ENCODE measurements at regions not wholly inside any gene's neighbourhood (a gene's known extent, or its start where the extent isn't known, plus 50 kb on each side); places are given as distances from the start of the nearest gene placed in this dataset.

- Mint-ChIP-seq H3K4me1 (ENCODE audit: insufficient read depth, unreplicated experiment) (no peaks in the 10 kb centered on the region), H3K27me3 (ENCODE audit: insufficient read depth, unreplicated experiment) (peaks cover 93% of the 10 kb centered on the region), H3K27ac (ENCODE audit: low read depth, unreplicated experiment) (no peak overlapping the region), H3K36me3 (ENCODE audit: insufficient read depth, unreplicated experiment) (no peaks in the 10 kb centered on the region), H3K4me3 (ENCODE audit: unreplicated experiment) (no peak overlapping the region), H3K9me3 (ENCODE audit: unreplicated experiment) (no peaks in the 10 kb centered on the region)
- CTCF ChIA-PET = no interaction called here
- intact Hi-C loops (cut with micrococcal nuclease) = no loop called here
- POLR2A ChIA-PET = no interaction called here
- DNase-seq (ENCODE audit: unreplicated experiment) = no peak
- no TSS peak for BruUV-seq (replicated peaks)
- TF ChIP-seq CTCF (IDR thresholded peaks at IDR 0.05; ENCODE audit: unreplicated experiment) = no peak
These were observed 409.6 kb upstream of the MDFIC2 start for GRCh38 chr3:70722018-70722417.

GRCh38 chr3:70716832-70717231 lies 404.4 kb upstream of the MDFIC2 start:
- H3K27ac Mint-ChIP-seq (ENCODE audit: low read depth, unreplicated experiment) = no peak overlapping the region
- CTCF ChIA-PET = interaction anchor here (0.5 to 1.5 kb wide), 17 partner anchors 9 to 950 kb away, joined by 3 to 5 read pairs (median 3); no protein-coding TSS in a partner anchor
- peaks cover 77% of the 10 kb centered on the region for H3K27me3 Mint-ChIP-seq (ENCODE audit: insufficient read depth, unreplicated experiment)
- peaks cover 11% of the 10 kb centered on the region for H3K9me3 Mint-ChIP-seq (ENCODE audit: unreplicated experiment)
- H3K4me1 Mint-ChIP-seq (ENCODE audit: insufficient read depth, unreplicated experiment) = no peaks in the 10 kb centered on the region
- POLR2A ChIA-PET = interaction anchor here (0.7 to 1.6 kb wide), 2 partner anchors 35 to 414 kb away, joined by 3 read pairs; no protein-coding TSS in a partner anchor
- DNase-seq (ENCODE audit: unreplicated experiment) = peak; percentile 28
- no peaks in the 10 kb centered on the region for H3K36me3 Mint-ChIP-seq (ENCODE audit: insufficient read depth, unreplicated experiment)
- intact Hi-C loops (cut with micrococcal nuclease) = loop anchor here (1.0 to 2.0 kb wide), 4 partner anchors 352 to 935 kb away; no protein-coding TSS in a partner anchor
- no peak overlapping the region for H3K4me3 Mint-ChIP-seq (ENCODE audit: unreplicated experiment)
- no TSS peak for BruUV-seq (replicated peaks)
- peak; percentile 34 for TF ChIP-seq CTCF (IDR thresholded peaks at IDR 0.05; ENCODE audit: unreplicated experiment)

GRCh38 chr3:70712449-70713082 lies 400.1 kb upstream of the MDFIC2 start:
- no peak overlapping the region for H3K27ac Mint-ChIP-seq (ENCODE audit: low read depth, unreplicated experiment)
- intact Hi-C loops (cut with micrococcal nuclease) = no loop called here
- H3K36me3 Mint-ChIP-seq (ENCODE audit: insufficient read depth, unreplicated experiment) = no peaks in the 10 kb centered on the region
- no peak for DNase-seq (ENCODE audit: unreplicated experiment)
- H3K27me3 Mint-ChIP-seq (ENCODE audit: insufficient read depth, unreplicated experiment) = peaks cover 64% of the 10 kb centered on the region
- no peak overlapping the region for H3K4me3 Mint-ChIP-seq (ENCODE audit: unreplicated experiment)
- ChIA-PET CTCF (interaction anchor here (0.5 to 0.8 kb wide), 2 partner anchors 331 to 350 kb away, joined by 3 read pairs; no protein-coding TSS in a partner anchor), POLR2A (no interaction called here)
- no TSS peak for BruUV-seq (replicated peaks)
- no peaks in the 10 kb centered on the region for H3K4me1 Mint-ChIP-seq (ENCODE audit: insufficient read depth, unreplicated experiment)
- H3K9me3 Mint-ChIP-seq (ENCODE audit: unreplicated experiment) = peaks cover 11% of the 10 kb centered on the region
- no peak for TF ChIP-seq CTCF (IDR thresholded peaks at IDR 0.05; ENCODE audit: unreplicated experiment)

GRCh38 chr3:70703305-70704102 lies 391.1 kb upstream of the MDFIC2 start:
- no TSS peak for BruUV-seq (replicated peaks)
- no peak for DNase-seq (ENCODE audit: unreplicated experiment)

More at GRCh38 chr3:70703305-70704102, 391.1 kb upstream of the MDFIC2 start:
- peaks cover 7% of the 10 kb centered on the region for H3K4me1 Mint-ChIP-seq (ENCODE audit: insufficient read depth, unreplicated experiment)
- H3K27me3 Mint-ChIP-seq (ENCODE audit: insufficient read depth, unreplicated experiment) = peaks cover 86% of the 10 kb centered on the region
- intact Hi-C loops (cut with micrococcal nuclease) = no loop called here
- no peak overlapping the region for H3K4me3 Mint-ChIP-seq (ENCODE audit: unreplicated experiment)
- H3K27ac Mint-ChIP-seq (ENCODE audit: low read depth, unreplicated experiment) = no peak overlapping the region
- no peaks in the 10 kb centered on the region for H3K9me3 Mint-ChIP-seq (ENCODE audit: unreplicated experiment)
- no peak for TF ChIP-seq CTCF (IDR thresholded peaks at IDR 0.05; ENCODE audit: unreplicated experiment)
- ChIA-PET POLR2A (interaction anchor here (0.6 kb wide), 1 partner anchor 37 kb away, joined by 4 read pairs; no protein-coding TSS in a partner anchor), CTCF (interaction anchor here (0.5 to 0.7 kb wide), 2 partner anchors 46 to 291 kb away, joined by 3 read pairs; no protein-coding TSS in a partner anchor)
- no peaks in the 10 kb centered on the region for H3K36me3 Mint-ChIP-seq (ENCODE audit: insufficient read depth, unreplicated experiment)
